Pulmonary artery endothelial cell (primary cell): ENCODE measurements at regions not wholly inside any gene's neighbourhood (a gene's known extent, or its start where the extent isn't known, plus 50 kb on each side); places are given as distances from the start of the nearest gene placed in this dataset.

Experiments used
- DNase-seq: peaks from one replicate; pipeline ENCODE4 v3.0.0-alpha.2; 2011; ENCODE audit warnings: low read depth, low spot score

GRCh38 chr5:163387589-163388343 is 49.6 kb upstream of the CCNG1 start:
- DNase-seq: no peak
